ENCODE measurements at regions not wholly inside any gene's neighbourhood (a gene's known extent, or its start where the extent isn't known, plus 50 kb on each side); places are given as distances from the start of the nearest gene placed in this dataset.

DNA sequence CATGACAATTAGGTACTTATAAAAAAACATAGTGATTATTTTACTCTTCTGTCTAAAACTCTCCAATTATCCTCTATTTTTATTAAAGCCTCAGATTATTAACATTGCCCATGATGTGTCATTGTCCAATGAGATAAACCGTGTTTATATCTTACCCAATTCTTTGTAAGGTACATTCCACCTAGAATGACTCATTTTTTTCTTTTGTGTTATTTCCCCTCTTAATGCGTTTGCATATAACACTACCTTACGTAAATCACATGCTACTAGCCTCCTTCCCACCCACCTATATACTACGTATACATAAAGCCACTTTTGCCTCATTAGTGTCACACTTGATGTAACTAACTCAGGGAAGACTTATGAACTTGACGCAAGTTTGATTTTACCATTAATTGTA lies 336.3 kb upstream of the PTCHD4 start:
- Mint-ChIP-seq H3K36me3 (peaks cover 23% of the 10 kb centered on the region), H3K27ac (no peak overlapping the region), H3K4me1 (no peaks in the 10 kb centered on the region), H3K27me3 (ENCODE audit: low read depth in 2 of 2) (no peaks in the 10 kb centered on the region), H3K9me3 (peaks cover 13 to 34% of the 10 kb centered on the region in 2 donors), H3K4me3 (no peak overlapping the region)
- intact Hi-C loops (cut with micrococcal nuclease), result no loop called here
- WGBS (ENCODE audit: insufficient coverage), result 92% methylated on average over 5 of the region's 5 CpGs
- DNase-seq (no peak), ATAC-seq (no peak)
- Histone ChIP-seq H3K27me3 (ENCODE audit: control insufficient read depth, insufficient read depth, low read length) (no peaks in the 10 kb centered on the region), H3K27ac (ENCODE audit: low read length) (no peak overlapping the region), H3K9me3 (ENCODE audit: control insufficient read depth, insufficient read depth, low read length) (no peaks in the 10 kb centered on the region), H3K4me3 (ENCODE audit: low read length) (no peak overlapping the region), H3K36me3 (ENCODE audit: control insufficient read depth, insufficient read depth, low read length) (no peaks in the 10 kb centered on the region), H3K4me1 (ENCODE audit: control insufficient read depth, insufficient read depth, low read length) (no peaks in the 10 kb centered on the region)
- TF ChIP-seq, protein P1, sequence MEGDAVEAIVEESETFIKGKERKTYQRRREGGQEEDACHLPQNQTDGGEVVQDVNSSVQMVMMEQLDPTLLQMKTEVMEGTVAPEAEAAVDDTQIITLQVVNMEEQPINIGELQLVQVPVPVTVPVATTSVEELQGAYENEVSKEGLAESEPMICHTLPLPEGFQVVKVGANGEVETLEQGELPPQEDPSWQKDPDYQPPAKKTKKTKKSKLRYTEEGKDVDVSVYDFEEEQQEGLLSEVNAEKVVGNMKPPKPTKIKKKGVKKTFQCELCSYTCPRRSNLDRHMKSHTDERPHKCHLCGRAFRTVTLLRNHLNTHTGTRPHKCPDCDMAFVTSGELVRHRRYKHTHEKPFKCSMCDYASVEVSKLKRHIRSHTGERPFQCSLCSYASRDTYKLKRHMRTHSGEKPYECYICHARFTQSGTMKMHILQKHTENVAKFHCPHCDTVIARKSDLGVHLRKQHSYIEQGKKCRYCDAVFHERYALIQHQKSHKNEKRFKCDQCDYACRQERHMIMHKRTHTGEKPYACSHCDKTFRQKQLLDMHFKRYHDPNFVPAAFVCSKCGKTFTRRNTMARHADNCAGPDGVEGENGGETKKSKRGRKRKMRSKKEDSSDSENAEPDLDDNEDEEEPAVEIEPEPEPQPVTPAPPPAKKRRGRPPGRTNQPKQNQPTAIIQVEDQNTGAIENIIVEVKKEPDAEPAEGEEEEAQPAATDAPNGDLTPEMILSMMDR (IDR thresholded peaks at IDR 0.05), result no peak

- H3K27ac Mint-ChIP-seq, result no peak overlapping the region
Measured at GRCh38 chr6:48429610-48430009, 318.6 kb upstream of the PTCHD4 start.

DNA sequence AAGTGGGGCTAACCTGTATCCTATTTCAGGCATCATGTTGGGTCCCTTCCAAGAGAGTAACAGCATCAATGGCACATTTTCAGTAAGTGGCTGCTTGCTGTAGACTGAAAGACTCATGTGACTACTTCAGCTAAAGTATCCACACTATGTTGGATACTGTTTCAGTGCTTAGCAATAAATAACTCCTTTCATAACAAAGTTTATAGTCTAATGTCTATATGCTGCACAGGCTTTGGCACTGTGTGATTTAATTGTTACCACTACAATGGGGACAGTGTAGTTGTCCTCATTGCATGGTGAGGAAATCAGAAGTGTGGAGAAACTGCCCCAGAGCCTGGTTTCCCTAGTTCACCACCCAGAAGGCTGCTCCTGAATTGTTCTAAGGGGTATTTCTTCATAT lies 318.0 kb upstream of the PTCHD4 start:
- intact Hi-C loops (cut with micrococcal nuclease), result no loop called here
- DNase-seq (no peak), ATAC-seq (no peak)

More at GRCh38 chr6:48429610-48430009, 318.6 kb upstream of the PTCHD4 start:
- Histone ChIP-seq H3K4me3 (ENCODE audit: low read length) (no peak overlapping the region), H3K9me3 (ENCODE audit: control insufficient read depth, insufficient read depth, low read length) (peaks cover 4% of the 10 kb centered on the region), H3K27ac (ENCODE audit: low read length) (no peak overlapping the region), H3K36me3 (ENCODE audit: control insufficient read depth, insufficient read depth, low read length) (no peaks in the 10 kb centered on the region), H3K4me1 (ENCODE audit: control insufficient read depth, insufficient read depth, low read length) (no peaks in the 10 kb centered on the region), H3K27me3 (ENCODE audit: control insufficient read depth, insufficient read depth, low read length) (no peaks in the 10 kb centered on the region)
- H3K4me1 Mint-ChIP-seq, result no peaks in the 10 kb centered on the region
- H3K36me3 Mint-ChIP-seq, result no peaks in the 10 kb centered on the region
- intact Hi-C loops (cut with micrococcal nuclease), result no loop called here
- DNase-seq, result no peak
- H3K9me3 Mint-ChIP-seq, result peaks cover 8 to 18% of the 10 kb centered on the region in 2 donors
- H3K4me3 Mint-ChIP-seq, result no peak overlapping the region
- TF ChIP-seq, protein P1 (IDR thresholded peaks at IDR 0.05), result no peak
- no peaks in the 10 kb centered on the region for H3K27me3 Mint-ChIP-seq (ENCODE audit: low read depth in 2 of 2)
- no peak for ATAC-seq

GRCh38 chr6:48426636-48427035 lies 315.6 kb upstream of the PTCHD4 start:
- Mint-ChIP-seq H3K9me3 (peaks cover 7 to 10% of the 10 kb centered on the region in 2 donors), H3K36me3 (no peaks in the 10 kb centered on the region), H3K4me3 (no peak overlapping the region), H3K27me3 (ENCODE audit: low read depth in 2 of 2) (no peaks in the 10 kb centered on the region), H3K4me1 (no peaks in the 10 kb centered on the region), H3K27ac (no peak overlapping the region)
- Histone ChIP-seq H3K36me3 (ENCODE audit: control insufficient read depth, insufficient read depth, low read length) (no peaks in the 10 kb centered on the region), H3K4me3 (ENCODE audit: low read length) (no peak overlapping the region), H3K27me3 (ENCODE audit: control insufficient read depth, insufficient read depth, low read length) (no peaks in the 10 kb centered on the region), H3K9me3 (ENCODE audit: control insufficient read depth, insufficient read depth, low read length) (peaks cover 7% of the 10 kb centered on the region), H3K4me1 (ENCODE audit: control insufficient read depth, insufficient read depth, low read length) (no peaks in the 10 kb centered on the region), H3K27ac (ENCODE audit: low read length) (no peak overlapping the region)
- intact Hi-C loops (cut with micrococcal nuclease), result no loop called here
- TF ChIP-seq, protein P1 (IDR thresholded peaks at IDR 0.05), result no peak
- 66% methylated on average over 3 of the region's 3 CpGs for WGBS (ENCODE audit: insufficient coverage)
- no peak for DNase-seq
- ATAC-seq, result no peak

More for the DNA sequence above, 318.0 kb upstream of the PTCHD4 start:
- no peak overlapping the region for H3K4me3 ChIP-seq (ENCODE audit: low read length)
- H3K27me3 Mint-ChIP-seq (ENCODE audit: low read depth in 2 of 2), result no peaks in the 10 kb centered on the region
- no peaks in the 10 kb centered on the region for H3K36me3 ChIP-seq (ENCODE audit: control insufficient read depth, insufficient read depth, low read length)
- peaks cover 4% of the 10 kb centered on the region for H3K9me3 ChIP-seq (ENCODE audit: control insufficient read depth, insufficient read depth, low read length)
- H3K4me1 ChIP-seq (ENCODE audit: control insufficient read depth, insufficient read depth, low read length), result no peaks in the 10 kb centered on the region
- peaks cover 9 to 19% of the 10 kb centered on the region in 2 donors for H3K9me3 Mint-ChIP-seq
- no peak overlapping the region for H3K4me3 Mint-ChIP-seq
- no peaks in the 10 kb centered on the region for H3K36me3 Mint-ChIP-seq
- no peak overlapping the region for H3K27ac Mint-ChIP-seq
- TF ChIP-seq, protein P1 (IDR thresholded peaks at IDR 0.05), result no peak
- H3K4me1 Mint-ChIP-seq, result no peaks in the 10 kb centered on the region
- H3K27me3 ChIP-seq (ENCODE audit: control insufficient read depth, insufficient read depth, low read length), result no peaks in the 10 kb centered on the region
- H3K27ac ChIP-seq (ENCODE audit: low read length), result no peak overlapping the region

Measured in natural killer cell (primary cell).